ENCODE measurements at regions not wholly inside any gene's neighbourhood (a gene's known extent, or its start where the extent isn't known, plus 50 kb on each side); places are given as distances from the start of the nearest gene placed in this dataset.
A peak's percentile ranks its signal among the peaks of the same experiment; 100 is the strongest.

- no peaks in the 10 kb centered on the region for H3K4me1 ChIP-seq (ENCODE audit: control insufficient read depth, low read length)
- no peaks in the 10 kb centered on the region for H3K27me3 ChIP-seq (ENCODE audit: control insufficient read depth, low read length)
- H3K4me3 ChIP-seq (ENCODE audit: low read length): no peak overlapping the region
- H3K9me3 ChIP-seq (ENCODE audit: control insufficient read depth, insufficient read depth, low read length): no peaks in the 10 kb centered on the region
- H3K27ac ChIP-seq (ENCODE audit: low read depth, low read length): no peak overlapping the region
- H3K36me3 ChIP-seq (ENCODE audit: control insufficient read depth, low read length): no peaks in the 10 kb centered on the region
- H3K79me2 ChIP-seq (ENCODE audit: control insufficient read depth, low read length): no peaks in the 10 kb centered on the region
- TF ChIP-seq CTCF (IDR thresholded peaks at IDR 0.05; ENCODE audit: low read depth, low read length, poor library complexity, severe bottlenecking): peak; percentile 100
- TF ChIP-seq EZH2phosphoT487 (IDR thresholded peaks at IDR 0.05; ENCODE audit: borderline replicate concordance, low read length): no peak
- H3K9me2 ChIP-seq (replicated peaks; ENCODE audit: control insufficient read depth, low read length): no peaks in the 10 kb centered on the region
- H4K20me1 ChIP-seq (ENCODE audit: control insufficient read depth, insufficient read depth, low read depth, low read length): no peaks in the 10 kb centered on the region
- H3F3A ChIP-seq (ENCODE audit: control insufficient read depth, insufficient read depth): no peaks in the 10 kb centered on the region
- H3K4me2 ChIP-seq (ENCODE audit: low read length): no peak overlapping the region
These were observed 253.0 kb upstream of the RASGRP1 start for GRCh38 chr15:38817427-38818156.

GRCh38 chr15:38818157-38818790 is 253.7 kb upstream of the RASGRP1 start:
- no peaks in the 10 kb centered on the region for H3K9me2 ChIP-seq (replicated peaks; ENCODE audit: control insufficient read depth, low read length)

GRCh38 chr15:38819387-38819950 is 254.9 kb upstream of the RASGRP1 start:
- Histone ChIP-seq H3K27ac (ENCODE audit: low read depth, low read length) (no peak overlapping the region), H3K4me1 (ENCODE audit: control insufficient read depth, low read length) (no peaks in the 10 kb centered on the region), H3K27me3 (ENCODE audit: control insufficient read depth, low read length) (no peaks in the 10 kb centered on the region)

More at GRCh38 chr15:38818157-38818790, 253.7 kb upstream of the RASGRP1 start:
- no peak for TF ChIP-seq EZH2phosphoT487 (IDR thresholded peaks at IDR 0.05; ENCODE audit: borderline replicate concordance, low read length)
- TF ChIP-seq CTCF (IDR thresholded peaks at IDR 0.05; ENCODE audit: low read depth, low read length, poor library complexity, severe bottlenecking): no peak
- no peak overlapping the region for H3K27ac ChIP-seq (ENCODE audit: low read depth, low read length)
- H3K79me2 ChIP-seq (ENCODE audit: control insufficient read depth, low read length): no peaks in the 10 kb centered on the region
- H3K27me3 ChIP-seq (ENCODE audit: control insufficient read depth, low read length): no peaks in the 10 kb centered on the region
- no peak overlapping the region for H3K4me2 ChIP-seq (ENCODE audit: low read length)
- H3F3A ChIP-seq (ENCODE audit: control insufficient read depth, insufficient read depth): no peaks in the 10 kb centered on the region
- H3K4me1 ChIP-seq (ENCODE audit: control insufficient read depth, low read length): no peaks in the 10 kb centered on the region
- H3K36me3 ChIP-seq (ENCODE audit: control insufficient read depth, low read length): no peaks in the 10 kb centered on the region
- no peaks in the 10 kb centered on the region for H4K20me1 ChIP-seq (ENCODE audit: control insufficient read depth, insufficient read depth, low read depth, low read length)
- no peaks in the 10 kb centered on the region for H3K9me3 ChIP-seq (ENCODE audit: control insufficient read depth, insufficient read depth, low read length)
- H3K4me3 ChIP-seq (ENCODE audit: low read length): no peak overlapping the region

More at GRCh38 chr15:38819387-38819950, 254.9 kb upstream of the RASGRP1 start:
- Histone ChIP-seq H3K4me3 (ENCODE audit: low read length) (no peak overlapping the region), H3K4me2 (ENCODE audit: low read length) (no peak overlapping the region), H3K9me2 (replicated peaks; ENCODE audit: control insufficient read depth, low read length) (no peaks in the 10 kb centered on the region), H3K9me3 (ENCODE audit: control insufficient read depth, insufficient read depth, low read length) (no peaks in the 10 kb centered on the region), H3K79me2 (ENCODE audit: control insufficient read depth, low read length) (no peaks in the 10 kb centered on the region), H3F3A (ENCODE audit: control insufficient read depth, insufficient read depth) (no peaks in the 10 kb centered on the region), H3K36me3 (ENCODE audit: control insufficient read depth, low read length) (no peaks in the 10 kb centered on the region), H4K20me1 (ENCODE audit: control insufficient read depth, insufficient read depth, low read depth, low read length) (no peaks in the 10 kb centered on the region)
- TF ChIP-seq CTCF (IDR thresholded peaks at IDR 0.05; ENCODE audit: low read depth, low read length, poor library complexity, severe bottlenecking) (no peak), EZH2phosphoT487 (IDR thresholded peaks at IDR 0.05; ENCODE audit: borderline replicate concordance, low read length) (no peak)
